Pancreas (tissue), 10 donors: ENCODE measurements at regions not wholly inside any gene's neighbourhood (a gene's known extent, or its start where the extent isn't known, plus 50 kb on each side); places are given as distances from the start of the nearest gene placed in this dataset.

Experiments
- ATAC-seq, 4 donors: fragments of 200-7000 bp; cut with Tn5 transposase; one replicate each; pipeline versions ENCODE4 v1.8.0 to v1.9.1; 2020; ENCODE audit warnings: mild to moderate bottlenecking in 4 of 4, moderate library complexity in 4 of 4
- DNase-seq, 6 donors: peaks; one replicate each; pipeline ENCODE4 v3.0.0-alpha.2; 2020
- FAIRE-seq: peaks from 2 replicates; lab custom pipeline; 2012; peaks lifted over from hg19 to GRCh38; lab: Jason Lieb, UNC
- H3K27ac ChIP-seq, 4 donors: fragments of 200-600 bp; sonication (generic); 1 replicate in 3 of 4; 2 replicates in 1 of 4; pipeline versions ENCODE4 v1.5.0 to v1.8.0; 2020
- H3K27me3 ChIP-seq, 4 donors: fragments of 200-600 bp; one replicate each; pipeline ENCODE4 v1.8.0; 2021
- H3K36me3 ChIP-seq, 3 donors: fragments of 200-600 bp; sonication (generic) in 1 of 3; one replicate each; pipeline versions ENCODE4 v1.5.0 to v1.8.0; 2020 to 2021
- H3K4me1 ChIP-seq, 3 donors: fragments of 200-600 bp; one replicate each; pipeline ENCODE4 v1.8.0; 2021
- H3K4me3 ChIP-seq, 4 donors: fragments of 200-600 bp; sonication (generic) in 2 of 4; one replicate each; pipeline versions ENCODE4 v1.5.0 to v1.8.0; 2020 to 2021
- H3K9me3 ChIP-seq, 4 donors: fragments of 200-600 bp; one replicate each; pipeline ENCODE4 v1.8.0; 2021
- WGBS, 2 donors: extraction: QIAGEN DNeasy Blood & Tissue Kit; methylation state at CpG; one replicate each; pipeline ENCODE4 v1.1.7; 2013; 5-methylcytosine and 5-hydroxymethylcytosine counted together
- intact Hi-C, 3 donors: fragments of 100-400 bp; cut with DNase I; formaldehyde crosslinking; loops; one replicate each; pipeline versions ENCODE4 v1.11.1 to v1.14.2; 2022
- TF ChIP-seq, protein P1 (sequence below), 4 donors: fragments of 200-600 bp; sonication (generic) in 3 of 4; IDR thresholded peaks; one replicate each; pipeline versions ENCODE4 v1.5.0 to v1.8.0; 2021; ENCODE audit warnings: antibody characterized with exemption in 4 of 4
- donor health status: healthy with polysubstance abuse.
- donor health status: DM: no; HTN: no; CAD: no; lungs with moderate emphysema.
- donor health status: DM: no; HTN: no; CAD: no.
- donor health status: control.
- donor health status: control.
- donor health status: Bipolar disorder and iron deficiency.
- donor health status: DM: yes; HTN: yes; CAD: no.
- donor health status: DM: no; HTN: no; CAD: no.
- donor health status: DM: no; HTN: no; CAD: no.
- donor health status: DM: yes; HTN: yes; CAD: no.

DNA sequence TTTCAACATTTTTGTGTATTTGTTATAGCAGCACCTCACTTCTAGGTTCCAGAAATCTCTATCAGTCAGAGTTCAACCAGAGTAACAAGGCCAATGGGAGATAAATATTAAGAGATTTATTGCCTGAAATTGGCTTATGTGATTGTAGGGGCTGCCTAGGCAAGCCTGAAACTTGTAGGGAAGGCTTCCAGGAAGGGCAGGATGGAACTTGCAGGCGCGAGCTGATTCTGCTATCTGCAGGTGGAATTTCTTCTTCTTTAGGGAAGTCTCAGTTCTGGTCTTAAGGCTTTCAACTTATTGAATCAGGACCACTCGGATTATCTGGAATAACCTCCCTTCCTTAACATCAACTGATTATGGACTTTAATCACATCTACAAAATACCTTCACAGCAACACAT, 199.5 kb upstream of the NLRP1 start:
- no peak for DNase-seq
- H3K4me3 ChIP-seq: no peak overlapping the region
- intact Hi-C loops: no loop called here
- TF ChIP-seq, protein P1, sequence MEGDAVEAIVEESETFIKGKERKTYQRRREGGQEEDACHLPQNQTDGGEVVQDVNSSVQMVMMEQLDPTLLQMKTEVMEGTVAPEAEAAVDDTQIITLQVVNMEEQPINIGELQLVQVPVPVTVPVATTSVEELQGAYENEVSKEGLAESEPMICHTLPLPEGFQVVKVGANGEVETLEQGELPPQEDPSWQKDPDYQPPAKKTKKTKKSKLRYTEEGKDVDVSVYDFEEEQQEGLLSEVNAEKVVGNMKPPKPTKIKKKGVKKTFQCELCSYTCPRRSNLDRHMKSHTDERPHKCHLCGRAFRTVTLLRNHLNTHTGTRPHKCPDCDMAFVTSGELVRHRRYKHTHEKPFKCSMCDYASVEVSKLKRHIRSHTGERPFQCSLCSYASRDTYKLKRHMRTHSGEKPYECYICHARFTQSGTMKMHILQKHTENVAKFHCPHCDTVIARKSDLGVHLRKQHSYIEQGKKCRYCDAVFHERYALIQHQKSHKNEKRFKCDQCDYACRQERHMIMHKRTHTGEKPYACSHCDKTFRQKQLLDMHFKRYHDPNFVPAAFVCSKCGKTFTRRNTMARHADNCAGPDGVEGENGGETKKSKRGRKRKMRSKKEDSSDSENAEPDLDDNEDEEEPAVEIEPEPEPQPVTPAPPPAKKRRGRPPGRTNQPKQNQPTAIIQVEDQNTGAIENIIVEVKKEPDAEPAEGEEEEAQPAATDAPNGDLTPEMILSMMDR (IDR thresholded peaks at IDR 0.05): no peak
- H3K27me3 ChIP-seq: no peaks in the 10 kb centered on the region
- no peak for FAIRE-seq
- H3K4me1 ChIP-seq: no peaks in the 10 kb centered on the region
- WGBS, 2 donors: 28 to 54% methylated on average over 3 of the region's 3 CpGs
- H3K27ac ChIP-seq: no peak overlapping the region
- no peaks in the 10 kb centered on the region for H3K36me3 ChIP-seq
- ATAC-seq: no peak
- no peaks in the 10 kb centered on the region for H3K9me3 ChIP-seq

- H3K4me1 ChIP-seq: no peaks in the 10 kb centered on the region
- 48 to 51% methylated on average over 2 of the region's 2 CpGs for WGBS, 2 donors
- no peak overlapping the region for H3K4me3 ChIP-seq
- H3K9me3 ChIP-seq: no peaks in the 10 kb centered on the region
- H3K36me3 ChIP-seq: no peaks in the 10 kb centered on the region
- no peak overlapping the region for H3K27ac ChIP-seq
- TF ChIP-seq, protein P1 (IDR thresholded peaks at IDR 0.05): no peak
- intact Hi-C loops: no loop called here
- FAIRE-seq (no peak), ATAC-seq (no peak), DNase-seq (no peak)
- no peaks in the 10 kb centered on the region for H3K27me3 ChIP-seq
Observed at GRCh38 chr17:5784791-5785190, 200.5 kb upstream of the NLRP1 start.

- intact Hi-C loops: no loop called here
- TF ChIP-seq, protein P1 (IDR thresholded peaks at IDR 0.05): no peak
- ATAC-seq: no peak
- H3K36me3 ChIP-seq: no peaks in the 10 kb centered on the region
- H3K27me3 ChIP-seq: no peaks in the 10 kb centered on the region
- H3K9me3 ChIP-seq: no peaks in the 10 kb centered on the region
- no peak for FAIRE-seq
- no peak overlapping the region for H3K4me3 ChIP-seq
- H3K4me1 ChIP-seq: no peaks in the 10 kb centered on the region
- DNase-seq: no peak
- WGBS, 2 donors: 12 to 22% methylated on average over 4 of the region's 4 CpGs
- H3K27ac ChIP-seq: no peak overlapping the region
Observed at GRCh38 chr17:5785338-5785737, 201.0 kb upstream of the NLRP1 start.

GRCh38 chr17:5785867-5786509, 201.7 kb upstream of the NLRP1 start:
- intact Hi-C loops: no loop called here
- Histone ChIP-seq H3K4me1 (no peaks in the 10 kb centered on the region), H3K27ac (no peak overlapping the region), H3K36me3 (no peaks in the 10 kb centered on the region), H3K9me3 (no peaks in the 10 kb centered on the region), H3K27me3 (no peaks in the 10 kb centered on the region), H3K4me3 (no peak overlapping the region)
- ATAC-seq (no peak), DNase-seq (no peak), FAIRE-seq (no peak)
- 44 to 62% methylated on average over 11 of the region's 11 CpGs for WGBS, 2 donors
- TF ChIP-seq, protein P1 (IDR thresholded peaks at IDR 0.05): no peak

DNA sequence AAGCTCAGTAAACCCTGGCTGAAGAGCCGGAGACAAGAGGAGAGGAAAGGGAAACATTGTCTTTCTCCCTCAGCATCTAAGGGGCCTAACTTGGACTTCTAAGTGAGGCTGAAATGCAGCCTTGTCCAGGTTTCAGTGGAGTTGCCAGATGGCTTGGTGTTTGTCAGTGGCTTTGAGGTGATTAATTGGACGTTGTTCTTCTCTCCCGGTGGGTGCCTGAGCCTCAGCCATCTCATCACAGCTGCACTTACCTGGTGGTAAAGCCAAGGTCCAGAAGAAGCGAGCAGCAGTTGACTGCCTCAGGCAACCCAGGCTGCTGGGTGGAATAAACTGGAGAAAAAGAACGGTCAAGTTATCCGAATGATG, 202.2 kb upstream of the NLRP1 start:
- Histone ChIP-seq H3K4me3 (no peak overlapping the region), H3K27ac (no peak overlapping the region), H3K27me3 (no peaks in the 10 kb centered on the region), H3K4me1 (no peaks in the 10 kb centered on the region), H3K36me3 (no peaks in the 10 kb centered on the region), H3K9me3 (no peaks in the 10 kb centered on the region)
- intact Hi-C loops: no loop called here
- FAIRE-seq: no peak
- ATAC-seq: peak in 1 of 4 donors; percentile 52
- DNase-seq: no peak
- 42 to 49% methylated on average over 6 of the region's 6 CpGs for WGBS, 2 donors
- TF ChIP-seq, protein P1 (IDR thresholded peaks at IDR 0.05): no peak
